VCaP (cell line): ENCODE measurements at regions not wholly inside any gene's neighbourhood (a gene's known extent, or its start where the extent isn't known, plus 50 kb on each side); places are given as distances from the start of the nearest gene placed in this dataset.

ENCODE experiments used
- H3K27ac ChIP-seq: fragments of 450-650 bp; 2 replicates; pipeline ENCODE4 v1.5.1; 2017
- TF ChIP-seq, protein P1 (sequence below): fragments of 450-650 bp; conservative IDR thresholded peaks from 2 replicates; pipeline ENCODE4 v1.5.1; 2017; ENCODE audit warnings: mild to moderate bottlenecking, moderate library complexity

- TF ChIP-seq, protein P1, sequence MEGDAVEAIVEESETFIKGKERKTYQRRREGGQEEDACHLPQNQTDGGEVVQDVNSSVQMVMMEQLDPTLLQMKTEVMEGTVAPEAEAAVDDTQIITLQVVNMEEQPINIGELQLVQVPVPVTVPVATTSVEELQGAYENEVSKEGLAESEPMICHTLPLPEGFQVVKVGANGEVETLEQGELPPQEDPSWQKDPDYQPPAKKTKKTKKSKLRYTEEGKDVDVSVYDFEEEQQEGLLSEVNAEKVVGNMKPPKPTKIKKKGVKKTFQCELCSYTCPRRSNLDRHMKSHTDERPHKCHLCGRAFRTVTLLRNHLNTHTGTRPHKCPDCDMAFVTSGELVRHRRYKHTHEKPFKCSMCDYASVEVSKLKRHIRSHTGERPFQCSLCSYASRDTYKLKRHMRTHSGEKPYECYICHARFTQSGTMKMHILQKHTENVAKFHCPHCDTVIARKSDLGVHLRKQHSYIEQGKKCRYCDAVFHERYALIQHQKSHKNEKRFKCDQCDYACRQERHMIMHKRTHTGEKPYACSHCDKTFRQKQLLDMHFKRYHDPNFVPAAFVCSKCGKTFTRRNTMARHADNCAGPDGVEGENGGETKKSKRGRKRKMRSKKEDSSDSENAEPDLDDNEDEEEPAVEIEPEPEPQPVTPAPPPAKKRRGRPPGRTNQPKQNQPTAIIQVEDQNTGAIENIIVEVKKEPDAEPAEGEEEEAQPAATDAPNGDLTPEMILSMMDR, result no peak
- H3K27ac ChIP-seq, result no peak overlapping the region
Measured at GRCh38 chr2:23138701-23139100, 246.3 kb upstream of the KLHL29 start.

GRCh38 chr2:23145460-23145859, 239.5 kb upstream of the KLHL29 start:
- TF ChIP-seq, protein P1, result peak; percentile 25
- no peak overlapping the region for H3K27ac ChIP-seq

DNA sequence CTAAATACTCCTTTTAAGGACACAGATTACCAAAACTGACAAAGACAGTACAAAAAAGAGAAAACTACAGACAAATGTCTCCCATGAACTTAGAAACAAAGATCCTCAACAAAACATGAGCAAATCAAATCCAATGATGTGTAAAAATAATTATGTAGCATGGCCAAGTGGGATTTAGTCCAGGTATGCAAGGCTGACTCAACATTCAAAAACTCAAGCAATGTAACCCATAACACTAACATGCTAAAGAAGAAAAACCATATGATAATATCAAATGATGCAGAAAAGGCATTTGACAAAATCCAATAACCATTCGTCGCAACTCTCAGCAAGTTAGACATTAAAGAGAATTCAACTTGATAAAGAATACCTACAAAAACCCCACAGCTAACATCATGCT, 239.0 kb upstream of the KLHL29 start:
- no peak overlapping the region for H3K27ac ChIP-seq
- TF ChIP-seq, protein P1, result no peak

GRCh38 chr2:23148342-23148741, 236.6 kb upstream of the KLHL29 start:
- TF ChIP-seq, protein P1, result no peak
- no peak overlapping the region for H3K27ac ChIP-seq

- TF ChIP-seq, protein P1, result no peak
Measured at GRCh38 chr2:23149777-23150176, 235.2 kb upstream of the KLHL29 start.

DNA sequence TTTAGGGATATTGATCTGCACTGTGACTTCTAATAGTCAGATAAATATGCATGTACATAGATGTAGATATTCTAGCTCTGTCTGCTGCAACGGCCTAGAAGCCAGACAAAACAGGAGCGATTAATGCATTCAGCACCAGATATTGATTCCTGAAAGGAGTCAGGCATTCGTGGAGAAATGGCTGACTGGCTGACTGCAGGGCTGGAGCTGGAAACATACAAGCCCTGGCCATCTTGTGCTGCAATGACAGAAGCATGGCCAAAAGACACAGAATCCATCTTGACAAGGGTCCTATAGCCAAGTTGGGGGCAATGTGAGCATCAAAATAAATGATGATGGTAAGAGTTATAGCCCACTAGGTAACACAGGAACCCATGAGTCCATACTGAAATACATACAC, 231.5 kb upstream of the KLHL29 start:
- TF ChIP-seq, protein P1, result no peak
- H3K27ac ChIP-seq, result no peak overlapping the region

More at GRCh38 chr2:23149777-23150176, 235.2 kb upstream of the KLHL29 start:
- no peak overlapping the region for H3K27ac ChIP-seq

DNA sequence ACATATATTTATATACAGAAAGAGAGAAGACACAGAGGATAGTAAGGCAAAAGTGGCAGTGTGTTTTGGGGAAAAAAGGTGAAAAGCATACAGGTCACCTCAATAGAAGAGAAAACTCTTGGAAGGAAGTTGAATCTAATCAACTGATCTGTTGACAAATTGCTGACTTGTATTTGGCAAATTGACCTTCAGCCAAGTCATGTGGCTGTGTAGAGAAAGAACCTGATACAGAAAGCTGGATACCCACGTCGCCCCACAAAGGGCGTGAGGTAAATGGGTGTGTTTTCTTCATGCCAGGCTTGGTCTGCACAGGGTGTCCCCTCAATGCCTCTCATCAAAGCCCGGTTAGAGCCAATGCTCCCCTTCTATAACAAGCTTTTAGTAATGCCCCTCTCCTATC, 230.0 kb upstream of the KLHL29 start:
- TF ChIP-seq, protein P1, result no peak
- no peak overlapping the region for H3K27ac ChIP-seq

GRCh38 chr2:23157812-23158211, 227.2 kb upstream of the KLHL29 start:
- H3K27ac ChIP-seq, result no peak overlapping the region
- TF ChIP-seq, protein P1, result no peak
